Fibroblast of the aortic adventitia (primary cell): ENCODE measurements at regions not wholly inside any gene's neighbourhood (a gene's known extent, or its start where the extent isn't known, plus 50 kb on each side); places are given as distances from the start of the nearest gene placed in this dataset.

Source experiments
- DNase-seq: peaks from one replicate; pipeline ENCODE4 v3.0.0-alpha.2; 2010; ENCODE audit warnings: low read depth
- H3K4me3 ChIP-seq: 2 replicates; pipeline ENCODE4 v1.5.1; 2011; ENCODE audit warnings: low read depth, mild to moderate bottlenecking, control low read depth, low read length, moderate library complexity
- TF ChIP-seq, protein P1 (sequence below): IDR thresholded peaks from 2 replicates; pipeline ENCODE4 v1.5.1; 2011; ENCODE audit warnings: mild to moderate bottlenecking, low read length, control low read depth, inconsistent platforms; ENCODE audit not compliant: insufficient read depth

DNA sequence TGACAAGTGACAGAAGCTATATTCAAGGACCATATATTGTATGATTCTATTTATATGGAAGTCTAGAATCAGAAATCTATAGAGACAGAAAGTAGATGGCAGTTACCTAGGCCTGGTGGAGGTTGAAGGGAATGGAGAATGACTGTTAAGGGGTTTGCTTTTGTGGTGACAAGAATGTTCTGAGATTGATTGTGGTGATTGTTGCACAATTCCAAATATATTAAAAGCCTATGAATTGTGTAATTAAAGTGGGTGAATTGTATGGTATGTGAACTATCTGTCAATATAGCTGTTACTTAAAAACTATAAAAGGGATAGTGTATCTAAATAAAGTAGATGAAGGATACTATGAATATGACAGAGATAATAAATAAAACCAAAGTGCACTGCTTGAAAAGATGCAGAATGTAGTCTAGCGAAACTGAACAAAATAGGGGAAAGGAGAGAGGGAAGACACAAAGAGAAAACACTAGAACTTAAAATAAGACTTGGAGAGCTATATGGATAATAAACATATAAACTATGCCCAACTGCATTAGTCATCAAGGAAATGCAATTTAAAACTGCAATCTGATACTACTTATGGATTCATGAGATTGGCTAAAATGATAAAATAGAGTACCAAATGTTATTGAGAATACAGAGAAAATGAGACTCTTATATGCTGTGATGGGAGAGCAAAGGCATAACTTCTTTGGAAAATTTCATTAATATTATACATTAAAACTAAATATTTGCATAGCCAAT is 82.1 kb upstream of the BANK1 start:
- H3K4me3 ChIP-seq = no peak overlapping the region
- no peak for DNase-seq
- TF ChIP-seq, protein P1, sequence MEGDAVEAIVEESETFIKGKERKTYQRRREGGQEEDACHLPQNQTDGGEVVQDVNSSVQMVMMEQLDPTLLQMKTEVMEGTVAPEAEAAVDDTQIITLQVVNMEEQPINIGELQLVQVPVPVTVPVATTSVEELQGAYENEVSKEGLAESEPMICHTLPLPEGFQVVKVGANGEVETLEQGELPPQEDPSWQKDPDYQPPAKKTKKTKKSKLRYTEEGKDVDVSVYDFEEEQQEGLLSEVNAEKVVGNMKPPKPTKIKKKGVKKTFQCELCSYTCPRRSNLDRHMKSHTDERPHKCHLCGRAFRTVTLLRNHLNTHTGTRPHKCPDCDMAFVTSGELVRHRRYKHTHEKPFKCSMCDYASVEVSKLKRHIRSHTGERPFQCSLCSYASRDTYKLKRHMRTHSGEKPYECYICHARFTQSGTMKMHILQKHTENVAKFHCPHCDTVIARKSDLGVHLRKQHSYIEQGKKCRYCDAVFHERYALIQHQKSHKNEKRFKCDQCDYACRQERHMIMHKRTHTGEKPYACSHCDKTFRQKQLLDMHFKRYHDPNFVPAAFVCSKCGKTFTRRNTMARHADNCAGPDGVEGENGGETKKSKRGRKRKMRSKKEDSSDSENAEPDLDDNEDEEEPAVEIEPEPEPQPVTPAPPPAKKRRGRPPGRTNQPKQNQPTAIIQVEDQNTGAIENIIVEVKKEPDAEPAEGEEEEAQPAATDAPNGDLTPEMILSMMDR = no peak

DNA sequence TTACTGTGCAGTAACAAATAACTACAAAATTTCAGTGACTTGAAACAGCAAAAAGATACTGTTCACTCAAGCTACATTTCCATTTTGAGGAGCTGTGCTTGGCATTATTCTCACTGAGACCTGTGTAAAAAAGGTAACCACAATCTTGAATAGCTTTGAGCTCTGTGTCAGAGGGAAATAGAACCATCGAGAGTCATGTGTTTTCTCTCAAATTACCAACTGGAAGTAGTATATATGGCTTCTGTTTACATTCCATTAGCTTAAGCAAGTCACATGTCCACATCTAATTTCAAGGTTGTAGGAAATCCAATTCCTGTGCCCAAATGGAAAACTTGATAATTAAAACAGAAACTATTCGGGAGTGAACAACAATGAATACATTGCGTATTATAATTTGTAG is 82.9 kb upstream of the BANK1 start:
- no peak for DNase-seq
- TF ChIP-seq, protein P1 = no peak
- H3K4me3 ChIP-seq = no peak overlapping the region

DNA sequence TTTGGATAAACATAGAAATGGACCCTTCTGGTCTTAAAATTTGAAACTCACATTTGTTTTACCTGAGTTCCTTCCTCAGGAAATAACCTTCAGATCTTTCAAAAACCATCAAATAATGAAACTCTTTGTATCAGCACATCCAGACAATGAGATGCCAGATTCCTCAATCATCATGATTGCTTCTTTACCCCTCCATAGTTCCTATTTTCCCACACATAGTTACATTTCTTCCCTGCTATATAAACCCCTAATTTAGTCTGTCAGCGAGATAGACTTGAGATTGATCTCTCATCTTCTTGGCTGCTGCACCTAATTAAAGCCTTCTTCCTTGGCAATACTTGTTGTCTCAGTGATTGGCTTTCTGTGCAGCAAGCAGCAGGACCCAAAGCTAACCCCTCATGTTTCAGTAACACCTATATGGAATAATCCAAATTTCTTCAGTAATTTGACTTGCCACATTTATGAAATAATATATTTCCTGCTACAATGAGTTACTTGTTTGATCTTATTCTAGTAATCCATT is 83.9 kb upstream of the BANK1 start:
- DNase-seq = no peak
- no peak overlapping the region for H3K4me3 ChIP-seq
- TF ChIP-seq, protein P1 = no peak

DNA sequence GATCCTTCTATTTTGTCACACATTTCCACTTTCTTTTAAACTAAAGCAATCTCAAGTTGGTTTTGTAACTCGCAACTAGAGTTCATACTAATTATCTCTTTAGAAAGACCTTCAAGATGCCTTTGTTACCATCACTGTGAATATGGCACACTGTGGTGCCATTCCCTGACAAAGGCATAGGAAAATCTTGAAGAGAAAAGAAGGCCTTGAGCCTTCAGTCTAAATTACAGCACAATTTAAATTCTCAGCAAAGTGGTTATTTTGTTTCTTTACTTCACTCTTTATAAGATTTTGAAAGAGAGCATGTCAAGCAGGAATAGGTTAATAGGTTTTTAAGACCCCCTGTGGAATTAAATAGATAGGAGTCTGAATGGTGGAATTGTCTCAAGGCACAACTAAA is 89.0 kb upstream of the BANK1 start:
- DNase-seq = no peak
- TF ChIP-seq, protein P1 = no peak
- no peak overlapping the region for H3K4me3 ChIP-seq

DNA sequence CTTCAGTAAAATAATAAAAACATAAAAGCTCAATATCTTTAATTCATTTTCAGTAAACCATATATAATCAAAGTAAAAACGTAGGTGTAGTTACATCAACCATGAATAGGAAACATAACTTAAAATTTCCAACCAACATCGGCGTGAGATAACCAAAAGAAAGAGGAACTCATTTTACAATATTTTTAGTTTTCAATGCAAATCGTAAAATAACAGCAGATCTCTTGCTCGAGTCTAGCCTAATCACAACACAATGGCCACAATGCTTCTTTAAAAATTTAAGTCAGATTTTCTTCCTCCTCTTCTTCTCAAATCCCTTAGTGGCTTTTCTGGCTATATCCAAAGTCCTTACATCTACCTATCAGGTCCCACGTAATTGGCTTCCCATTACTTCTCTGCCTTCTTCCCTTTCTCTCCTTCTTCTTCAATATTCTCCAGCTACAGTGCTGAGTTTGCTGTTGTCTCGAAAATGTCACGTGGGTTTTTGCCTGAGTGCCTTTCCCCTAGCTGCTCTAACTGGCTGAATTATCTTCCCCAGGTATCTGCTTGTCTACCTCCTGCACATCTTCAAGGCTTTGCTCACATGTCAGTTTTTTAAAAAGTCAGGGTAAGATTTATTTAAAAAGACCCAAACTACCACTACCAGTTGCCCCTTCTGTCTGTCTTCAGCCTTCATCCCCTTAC is 90.9 kb upstream of the BANK1 start:
- no peak overlapping the region for H3K4me3 ChIP-seq
- DNase-seq = no peak
- TF ChIP-seq, protein P1 = no peak

DNA sequence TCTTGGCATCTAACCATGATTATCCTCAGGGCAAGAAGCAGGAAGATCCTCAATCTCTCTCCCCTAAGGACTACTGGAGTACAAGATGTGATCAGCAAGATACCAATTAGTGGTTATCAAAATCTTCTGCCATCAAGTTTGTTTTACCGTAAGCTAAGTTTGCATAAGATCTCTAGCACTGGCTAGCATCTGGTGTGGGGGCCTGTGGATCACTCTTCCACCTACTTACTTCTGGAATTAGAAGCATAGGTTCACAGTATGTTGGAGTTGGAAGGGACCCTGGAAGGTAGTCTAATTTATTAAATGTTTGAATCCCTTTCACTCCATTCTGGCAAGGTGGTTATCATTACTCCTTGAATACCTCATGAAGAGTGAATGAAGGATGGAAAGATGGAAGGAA is 93.3 kb upstream of the BANK1 start:
- TF ChIP-seq, protein P1 = no peak
- DNase-seq = no peak

More for the DNA sequence above, 93.3 kb upstream of the BANK1 start:
- no peak overlapping the region for H3K4me3 ChIP-seq
